Lung (tissue), 11 donors: ENCODE measurements at regions not wholly inside any gene's neighbourhood (a gene's known extent, or its start where the extent isn't known, plus 50 kb on each side); places are given as distances from the start of the nearest gene placed in this dataset.
"Not testable (repeated sequence)": the region's sequence is repeated elsewhere in the genome, so short reads cannot be mapped to it uniquely, and the experiment has no call there.

Experiments used
- ATAC-seq: fragments of 200-7000 bp; cut with Tn5 transposase; one replicate; pipeline ENCODE4 v1.9.1; 2020; ENCODE audit warnings: moderate number of reproducible peaks; ENCODE audit not compliant: insufficient read depth, low FRiP score
- DNase-seq, 3 donors: peaks; one replicate each; pipeline ENCODE4 v3.0.0-alpha.2; 2013 to 2017
- H3K27ac ChIP-seq, 2 donors: one replicate each; pipeline ENCODE4 v1.5.1; 2013; ENCODE audit warnings: mild to moderate bottlenecking in 2 of 2, moderate library complexity in 2 of 2, control low read depth in 1 of 2, inconsistent platforms in 1 of 2, low read depth in 1 of 2, low read length in 1 of 2
- H3K27me3 ChIP-seq, 3 donors: one replicate each; pipeline ENCODE4 v1.5.1; 2013; ENCODE audit warnings: low read length in 2 of 3; ENCODE audit not compliant: control insufficient read depth in 3 of 3, insufficient read depth in 3 of 3
- H3K36me3 ChIP-seq, 4 donors: one replicate each; pipeline ENCODE4 v1.5.1; 2013; ENCODE audit warnings: low read length in 4 of 4, mild to moderate bottlenecking in 1 of 4, moderate library complexity in 1 of 4; ENCODE audit not compliant: control insufficient read depth in 4 of 4, insufficient read depth in 4 of 4
- H3K4me1 ChIP-seq, 5 donors: one replicate each; pipeline ENCODE4 v1.5.1; 2013; ENCODE audit warnings: low read length in 5 of 5, mild to moderate bottlenecking in 2 of 5, moderate library complexity in 1 of 5; ENCODE audit not compliant: control insufficient read depth in 5 of 5, insufficient read depth in 5 of 5
- H3K4me3 ChIP-seq: one replicate; pipeline ENCODE4 v1.5.1; 2013; ENCODE audit warnings: mild to moderate bottlenecking, control low read depth, moderate library complexity
- H3K9ac ChIP-seq, 2 donors: one replicate each; pipeline ENCODE4 v1.5.1; 2013; ENCODE audit warnings: low read length in 2 of 2, control low read depth in 1 of 2; ENCODE audit not compliant: insufficient read depth in 1 of 2
- H3K9me3 ChIP-seq, 4 donors: one replicate each; pipeline ENCODE4 v1.5.1; 2013; ENCODE audit warnings: low read length in 3 of 4, mild to moderate bottlenecking in 1 of 4, moderate library complexity in 1 of 4; ENCODE audit not compliant: control insufficient read depth in 4 of 4, insufficient read depth in 3 of 4
- WGBS, 2 donors: extraction: QIAGEN DNeasy Blood & Tissue Kit; methylation state at CpG; one replicate each; pipeline ENCODE4 v1.1.7; 2013; 5-methylcytosine and 5-hydroxymethylcytosine counted together
- TF ChIP-seq, protein P1 (sequence below): IDR thresholded peaks from 2 replicates; pipeline ENCODE4 v1.5.1; 2012; ENCODE audit warnings: mild to moderate bottlenecking; ENCODE audit errors: control extremely low read depth, extremely low read depth
- donor health status: control.
- donor health status: control.
- donor health status: Bipolar disorder and iron deficiency.
- donor health status: healthy.
- donor health status: DM: yes; HTN: yes; CAD: no.

DNA sequence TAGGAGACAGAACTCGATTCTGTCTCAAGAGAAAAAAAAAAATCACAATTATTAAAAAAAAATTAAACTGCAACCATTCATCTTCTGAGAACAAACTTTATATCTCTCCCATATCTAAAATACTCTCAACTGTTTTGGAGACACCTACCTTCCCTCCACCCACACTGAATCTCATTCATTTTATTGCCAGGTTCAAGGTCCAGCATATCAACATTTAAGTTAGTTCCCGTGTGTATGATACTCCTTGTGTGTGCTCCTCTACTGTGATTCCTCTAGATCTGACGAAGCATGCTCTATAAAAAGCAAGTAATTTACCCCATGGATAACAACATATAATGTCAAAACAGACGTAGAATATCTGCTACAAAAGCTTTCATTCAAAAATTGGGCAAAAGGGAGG, 351.8 kb upstream of the SORCS1 start:
- H3K4me1 ChIP-seq: no peaks in the 10 kb centered on the region
- no peak overlapping the region for H3K9ac ChIP-seq
- H3K4me3 ChIP-seq: no peak overlapping the region
- H3K9me3 ChIP-seq: no peaks in the 10 kb centered on the region
- DNase-seq: no peak
- no peak for ATAC-seq
- WGBS, 2 donors: 77 to 86% methylated on average over 4 of the region's 4 CpGs
- no peaks in the 10 kb centered on the region for H3K36me3 ChIP-seq
- no peaks in the 10 kb centered on the region for H3K27me3 ChIP-seq
- H3K27ac ChIP-seq: no peak overlapping the region
- TF ChIP-seq, protein P1, sequence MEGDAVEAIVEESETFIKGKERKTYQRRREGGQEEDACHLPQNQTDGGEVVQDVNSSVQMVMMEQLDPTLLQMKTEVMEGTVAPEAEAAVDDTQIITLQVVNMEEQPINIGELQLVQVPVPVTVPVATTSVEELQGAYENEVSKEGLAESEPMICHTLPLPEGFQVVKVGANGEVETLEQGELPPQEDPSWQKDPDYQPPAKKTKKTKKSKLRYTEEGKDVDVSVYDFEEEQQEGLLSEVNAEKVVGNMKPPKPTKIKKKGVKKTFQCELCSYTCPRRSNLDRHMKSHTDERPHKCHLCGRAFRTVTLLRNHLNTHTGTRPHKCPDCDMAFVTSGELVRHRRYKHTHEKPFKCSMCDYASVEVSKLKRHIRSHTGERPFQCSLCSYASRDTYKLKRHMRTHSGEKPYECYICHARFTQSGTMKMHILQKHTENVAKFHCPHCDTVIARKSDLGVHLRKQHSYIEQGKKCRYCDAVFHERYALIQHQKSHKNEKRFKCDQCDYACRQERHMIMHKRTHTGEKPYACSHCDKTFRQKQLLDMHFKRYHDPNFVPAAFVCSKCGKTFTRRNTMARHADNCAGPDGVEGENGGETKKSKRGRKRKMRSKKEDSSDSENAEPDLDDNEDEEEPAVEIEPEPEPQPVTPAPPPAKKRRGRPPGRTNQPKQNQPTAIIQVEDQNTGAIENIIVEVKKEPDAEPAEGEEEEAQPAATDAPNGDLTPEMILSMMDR: no peak

DNA sequence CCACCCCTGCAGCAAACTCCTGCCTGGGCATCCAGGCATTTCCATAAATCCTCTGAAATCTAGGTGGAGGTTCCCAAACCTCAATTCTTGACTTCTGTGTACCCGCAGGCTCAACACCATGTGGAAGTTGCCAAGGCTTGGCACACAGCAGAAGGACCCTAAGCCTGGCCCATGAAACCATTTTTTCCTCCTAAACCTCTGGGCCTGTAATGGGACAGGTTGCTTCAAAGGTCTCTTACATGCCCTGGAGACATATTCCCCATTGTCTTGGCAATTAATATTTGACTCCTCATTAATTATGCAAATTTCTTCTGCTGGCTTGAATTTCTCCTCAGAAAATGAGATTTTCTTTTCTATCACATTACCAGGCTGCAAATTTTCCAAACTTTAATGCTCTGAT, 339.5 kb upstream of the SORCS1 start:
- H3K27me3 ChIP-seq, H3K4me3 ChIP-seq, H3K27ac ChIP-seq, ATAC-seq, H3K4me1 ChIP-seq, DNase-seq, H3K9ac ChIP-seq, H3K9me3 ChIP-seq, H3K36me3 ChIP-seq: not testable (repeated sequence)
- 0 to 88% methylated on average over 1 of the region's 1 CpG for WGBS, 2 donors

DNA sequence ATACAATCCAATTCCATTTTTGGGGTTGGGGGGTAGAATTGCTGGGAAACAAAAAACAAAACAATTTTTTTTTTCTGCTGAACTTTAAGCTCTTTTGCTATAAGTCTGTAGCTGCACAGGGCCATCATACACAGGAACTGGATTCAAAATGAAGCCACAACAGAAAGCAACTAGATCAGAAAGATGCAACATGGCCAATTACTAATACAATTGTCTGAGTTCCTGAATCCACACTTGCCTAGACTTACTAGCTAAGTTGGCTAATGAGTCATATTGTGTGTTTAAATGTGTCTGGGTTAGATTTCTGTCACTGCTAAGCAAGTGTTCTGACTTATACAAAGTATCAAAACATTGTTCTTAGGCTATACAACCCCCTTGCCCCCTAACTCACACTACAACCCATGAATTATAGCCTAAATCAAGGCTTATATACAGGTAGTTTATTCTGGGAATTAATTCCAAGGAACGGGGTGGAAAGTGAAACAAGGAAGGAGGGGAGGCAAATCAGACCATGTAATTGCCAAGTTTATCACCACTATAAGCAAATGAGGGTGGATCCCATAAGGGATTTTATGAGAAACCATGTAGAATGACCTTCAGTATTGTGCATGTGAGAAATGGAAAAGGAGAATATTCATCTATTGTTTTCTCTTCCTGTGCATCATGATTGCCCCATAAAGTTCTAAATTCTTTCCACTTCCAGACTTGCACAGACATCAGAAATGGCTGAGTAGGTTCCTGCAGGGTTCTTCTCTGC, 337.9 kb upstream of the SORCS1 start:
- WGBS, 2 donors: 74 to 85% methylated on average over 1 of the region's 1 CpG
- TF ChIP-seq, protein P1: no peak
- ATAC-seq (no peak), DNase-seq (no peak)
- Histone ChIP-seq H3K9me3 (peaks cover 0 to 5% (median 0%) of the 10 kb centered on the region in 4 donors), H3K27me3 (no peaks in the 10 kb centered on the region), H3K9ac (no peak overlapping the region), H3K4me3 (no peak overlapping the region), H3K36me3 (no peaks in the 10 kb centered on the region), H3K27ac (no peak overlapping the region), H3K4me1 (no peaks in the 10 kb centered on the region)

DNA sequence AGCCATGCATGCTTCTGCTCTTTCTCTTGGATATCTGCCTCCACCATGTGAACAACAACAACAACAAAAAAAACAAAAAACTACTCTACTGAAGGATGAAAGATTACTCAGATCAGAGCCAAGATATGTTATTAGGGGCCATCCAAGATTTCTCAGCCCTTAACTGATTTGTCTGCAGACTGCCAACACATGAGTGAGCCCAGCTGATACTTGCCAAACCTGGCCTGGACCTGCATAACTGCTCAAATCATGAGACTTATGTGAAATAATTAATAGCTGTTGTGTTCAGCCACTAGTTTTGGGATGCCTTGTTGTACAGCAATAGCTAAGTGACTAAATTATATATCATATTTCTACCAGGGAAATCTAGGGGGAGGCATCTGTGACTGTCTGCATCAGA, 334.5 kb upstream of the SORCS1 start:
- Histone ChIP-seq H3K4me3 (no peak overlapping the region), H3K27ac (no peak overlapping the region), H3K36me3 (no peaks in the 10 kb centered on the region), H3K4me1 (no peaks in the 10 kb centered on the region), H3K27me3 (no peaks in the 10 kb centered on the region), H3K9me3 (peaks cover 0 to 5% (median 0%) of the 10 kb centered on the region in 4 donors), H3K9ac (no peak overlapping the region)
- TF ChIP-seq, protein P1: no peak
- ATAC-seq: no peak
- no peak for DNase-seq
